HUDEP-2 (cell line): ENCODE measurements at regions not wholly inside any gene's neighbourhood (a gene's known extent, or its start where the extent isn't known, plus 50 kb on each side); places are given as distances from the start of the nearest gene placed in this dataset.
A peak's percentile ranks its signal among the peaks of the same experiment; 100 is the strongest.

Experiments used
- DNase-seq, 76 experiments: peaks; one replicate each; lab custom pipeline; 2025; ENCODE audit not compliant: unreplicated experiment in 76 of 76; lab: John Stamatoyannopoulos, UW

DNA sequence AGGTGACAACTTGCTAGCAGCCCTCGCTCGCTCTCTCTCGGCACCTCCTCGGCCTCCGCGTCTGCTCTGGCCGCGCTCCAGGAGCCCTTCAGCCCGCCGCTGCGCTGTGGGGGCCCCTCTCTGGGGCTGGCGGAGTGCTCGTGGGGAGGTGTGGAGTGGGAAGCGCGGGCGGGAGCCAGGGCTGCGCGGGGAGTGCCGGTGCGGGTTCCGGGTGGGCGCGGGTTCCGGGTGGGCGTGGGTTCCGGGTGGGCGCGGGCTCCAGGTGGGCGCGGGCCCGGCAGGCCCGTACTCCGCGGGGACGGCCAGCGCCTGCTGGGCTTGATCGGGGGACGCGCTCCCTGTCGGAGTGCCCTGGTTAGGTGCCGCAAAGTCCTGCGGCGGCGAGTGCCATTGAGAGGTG is 384.3 kb downstream of the GPM6A start:
- DNase-seq, result no peak

DNA sequence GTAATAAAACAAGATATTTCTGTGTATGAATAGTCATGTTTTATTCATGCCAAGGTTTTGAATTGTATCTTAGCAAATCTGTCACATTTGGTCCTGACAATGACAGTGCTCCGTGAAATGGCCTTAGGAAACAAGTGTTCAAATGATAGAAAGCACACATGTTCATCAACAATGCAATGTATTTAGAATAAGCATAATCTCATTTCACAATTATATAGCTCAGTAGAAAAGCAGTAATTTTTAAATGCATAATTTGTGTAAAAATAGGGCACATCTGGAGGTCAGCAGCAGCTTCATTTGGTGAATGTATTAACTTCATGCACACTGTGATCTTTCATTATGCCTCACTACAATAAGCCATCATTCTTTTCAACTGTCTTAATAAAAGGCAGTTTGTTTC is 380.4 kb downstream of the GPM6A start:
- no peak for DNase-seq

- DNase-seq, result peak in 13 of 76 experiments; percentile 0 to 19 (median 2)
These were observed 376.7 kb downstream of the GPM6A start for GRCh38 chr4:175435381-175435783.

DNA sequence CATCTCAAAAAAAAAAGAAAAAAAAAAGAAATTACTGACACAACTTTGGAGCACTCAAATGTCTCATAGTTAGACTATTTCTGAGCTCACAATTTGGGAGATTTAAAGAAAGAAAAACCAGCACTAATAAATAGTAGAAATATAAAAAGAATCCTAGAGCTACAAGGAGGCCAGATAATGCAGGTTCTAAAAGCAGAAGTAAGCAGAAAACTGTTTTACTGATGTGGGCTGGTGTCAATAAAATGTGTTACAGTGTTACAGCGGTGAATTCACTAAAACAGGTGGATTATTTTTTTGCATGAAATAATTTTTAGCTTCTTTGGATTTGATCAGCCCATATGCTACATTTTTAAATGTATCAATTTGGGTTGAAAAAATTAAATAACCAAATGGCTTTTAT is 375.9 kb downstream of the GPM6A start:
- DNase-seq, result no peak

GRCh38 chr4:175440786-175441185 is 371.3 kb downstream of the GPM6A start:
- DNase-seq, result no peak

- no peak for DNase-seq
These were observed 370.8 kb downstream of the GPM6A start for GRCh38 chr4:175441256-175441655.

DNA sequence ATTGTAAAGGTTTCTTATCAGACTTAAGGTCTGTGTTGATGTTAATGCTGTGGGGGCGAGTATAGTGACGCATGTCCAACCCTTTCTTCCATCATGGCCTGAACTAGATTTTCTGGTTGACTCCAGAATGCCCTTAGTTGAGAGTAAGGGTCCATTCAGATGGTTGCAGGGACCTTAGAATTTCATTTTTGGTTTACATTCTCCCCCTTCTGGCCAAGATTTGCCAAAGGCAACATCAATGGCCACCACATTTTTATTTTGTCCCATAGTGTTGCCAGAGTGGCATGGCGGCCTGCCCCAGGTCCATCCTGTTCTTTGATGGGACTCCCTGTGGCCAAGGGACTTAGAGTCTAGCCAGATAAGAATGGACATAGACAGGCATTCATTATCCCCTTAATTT is 368.5 kb downstream of the GPM6A start:
- DNase-seq, result no peak

GRCh38 chr4:175444512-175444911 is 367.6 kb downstream of the GPM6A start:
- DNase-seq, result no peak

DNA sequence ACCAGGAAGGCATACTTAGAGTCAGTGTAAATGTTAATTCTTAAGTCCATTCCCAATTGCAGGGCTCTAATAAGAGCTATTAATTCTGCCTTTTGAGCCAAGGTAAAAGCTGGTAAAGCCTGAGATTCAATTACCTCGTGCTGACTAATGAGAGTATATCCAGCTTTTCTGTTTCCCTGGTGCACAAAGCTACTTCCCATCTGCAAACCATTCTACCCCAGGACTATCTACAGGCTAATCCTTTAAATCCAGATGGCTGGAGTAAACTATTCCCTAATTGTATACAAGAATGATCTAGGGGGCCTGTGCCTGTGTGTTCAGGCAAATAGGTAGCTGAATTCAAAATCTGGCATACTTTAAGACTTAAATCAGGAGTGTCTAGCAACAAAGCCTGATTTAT is 365.0 kb downstream of the GPM6A start:
- DNase-seq, result no peak

DNA sequence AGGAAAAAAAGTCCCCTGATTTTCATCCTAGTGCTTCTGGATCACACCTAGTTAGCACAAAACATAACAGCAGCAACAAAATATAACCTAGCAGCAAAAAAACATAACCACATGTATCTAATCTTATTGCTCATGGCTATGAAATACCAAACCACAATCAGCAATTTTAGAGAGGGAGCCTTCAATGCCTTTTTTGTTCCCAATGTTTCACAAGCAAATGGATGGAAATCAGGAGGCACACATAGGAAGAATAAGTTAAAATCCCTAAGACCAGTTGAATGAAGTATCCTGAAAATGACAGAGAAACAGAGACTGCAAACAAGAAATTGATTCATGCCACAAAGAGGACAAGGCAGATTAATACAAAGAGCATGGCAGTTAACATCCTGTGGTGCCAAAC is 361.6 kb downstream of the GPM6A start:
- DNase-seq, result no peak

GRCh38 chr4:175451238-175451965 is 360.7 kb downstream of the GPM6A start:
- no peak for DNase-seq

GRCh38 chr4:175453456-175453855 is 358.6 kb downstream of the GPM6A start:
- DNase-seq, result no peak

DNA sequence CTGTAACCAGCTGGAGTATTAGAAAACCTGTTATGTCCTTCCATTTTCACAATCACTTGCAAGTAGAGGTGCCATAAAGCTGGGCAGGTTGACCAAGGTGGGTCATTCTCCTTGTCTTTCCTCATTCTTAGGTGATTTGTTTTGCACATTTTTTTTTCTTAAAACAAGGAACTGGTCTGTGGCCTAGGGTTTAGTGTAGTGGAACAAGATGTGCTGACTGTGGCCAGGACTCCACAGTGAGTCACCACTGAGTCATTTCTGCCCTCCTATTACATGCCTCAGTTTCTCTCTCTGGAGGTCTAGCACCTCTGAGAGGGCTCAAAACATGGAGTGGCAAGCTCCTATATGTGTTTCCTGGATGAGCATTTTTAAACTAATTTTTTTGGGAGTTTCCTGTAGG is 355.9 kb downstream of the GPM6A start:
- no peak for DNase-seq

GRCh38 chr4:175457956-175458355 is 354.1 kb downstream of the GPM6A start:
- no peak for DNase-seq

DNA sequence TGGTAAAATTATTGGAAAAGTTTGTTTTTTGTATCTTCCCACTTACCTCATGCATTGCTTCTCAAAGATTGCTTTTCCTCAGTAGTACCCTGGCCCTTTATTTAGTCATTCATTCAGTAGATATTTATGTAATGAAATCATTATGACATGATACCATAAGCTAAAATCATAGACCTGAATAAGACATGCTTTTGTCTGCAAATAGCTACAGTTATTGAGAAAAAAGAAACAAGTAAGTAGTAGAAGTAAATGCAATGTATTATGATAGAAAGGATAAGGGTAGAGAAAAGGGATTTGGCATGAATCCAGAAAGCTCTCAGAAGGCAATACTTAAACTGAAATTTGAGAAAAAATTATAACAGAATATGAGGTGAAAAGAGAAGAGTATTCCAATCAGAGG is 352.5 kb downstream of the GPM6A start:
- DNase-seq, result no peak

DNA sequence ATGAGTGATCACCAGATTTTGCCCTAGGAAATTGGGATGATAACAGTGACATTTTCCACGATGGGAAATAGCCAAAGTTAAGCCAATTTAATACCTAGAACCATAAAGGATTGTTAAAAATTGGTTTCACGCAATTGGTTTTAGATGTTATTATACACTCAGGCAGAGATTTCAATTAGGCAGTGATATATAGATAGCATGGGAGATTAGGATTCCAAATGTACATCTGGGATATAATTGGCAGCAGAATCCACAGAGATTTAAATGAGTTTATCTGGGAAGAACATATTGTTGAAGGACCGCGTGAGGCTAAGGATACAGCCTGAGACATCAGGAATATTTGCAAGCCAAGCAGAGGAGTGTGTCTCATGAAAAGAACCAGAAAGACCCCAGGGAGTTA is 351.6 kb downstream of the GPM6A start:
- no peak for DNase-seq

DNA sequence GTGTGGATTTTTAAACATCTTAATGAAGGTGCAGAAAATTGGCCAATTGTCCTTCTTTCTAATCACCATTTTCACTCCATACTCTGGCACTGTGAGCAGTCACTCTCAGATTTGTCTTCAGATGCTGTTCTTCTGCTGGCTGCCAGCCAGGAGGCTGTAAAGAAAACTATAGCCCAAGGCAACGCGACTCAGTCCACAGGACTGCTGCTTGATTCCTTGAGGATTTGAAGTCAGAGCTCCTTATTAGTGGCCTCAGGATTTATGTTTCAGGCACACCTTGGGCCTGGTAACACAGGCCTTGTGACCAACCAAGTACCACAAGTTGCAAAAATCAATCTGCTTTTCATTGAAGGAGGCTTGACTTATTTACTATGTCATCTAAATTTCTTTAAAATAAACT is 342.6 kb downstream of the GPM6A start:
- DNase-seq, result no peak

GRCh38 chr4:175470131-175470530 is 341.9 kb downstream of the GPM6A start:
- no peak for DNase-seq

- DNase-seq, result no peak
These were observed 331.7 kb downstream of the GPM6A start for GRCh38 chr4:175480404-175480803.

DNA sequence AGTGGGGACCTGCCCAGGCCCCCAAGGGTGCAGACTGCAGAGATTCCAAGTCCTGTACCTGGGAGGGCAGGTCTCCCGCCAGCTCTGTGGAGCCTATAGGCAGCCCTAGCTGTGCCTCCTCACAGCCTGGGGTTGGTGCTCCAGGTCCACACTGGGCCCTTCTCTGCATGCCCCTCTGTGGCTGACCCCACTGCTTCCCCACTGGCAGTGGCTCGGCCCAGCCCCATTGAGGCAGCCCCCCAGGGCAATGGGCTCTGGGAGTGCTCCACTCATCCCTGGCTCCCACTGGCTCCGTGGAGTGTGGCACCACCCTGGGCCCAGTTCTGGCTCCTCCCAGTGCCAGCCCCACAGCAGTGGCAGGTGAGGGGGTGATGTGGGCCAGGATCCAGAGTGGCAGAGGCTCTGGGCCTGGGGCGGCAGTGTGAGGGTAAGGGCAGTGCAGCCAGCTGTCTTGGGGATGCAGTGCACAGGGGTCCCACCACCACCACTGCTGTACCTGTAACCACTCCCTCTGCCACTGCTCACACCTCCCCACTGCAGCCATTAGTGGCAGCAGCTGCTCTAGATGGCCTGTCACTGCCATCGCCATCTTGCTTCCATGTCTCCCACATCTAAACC is 312.2 kb downstream of the GPM6A start:
- DNase-seq, result no peak

DNA sequence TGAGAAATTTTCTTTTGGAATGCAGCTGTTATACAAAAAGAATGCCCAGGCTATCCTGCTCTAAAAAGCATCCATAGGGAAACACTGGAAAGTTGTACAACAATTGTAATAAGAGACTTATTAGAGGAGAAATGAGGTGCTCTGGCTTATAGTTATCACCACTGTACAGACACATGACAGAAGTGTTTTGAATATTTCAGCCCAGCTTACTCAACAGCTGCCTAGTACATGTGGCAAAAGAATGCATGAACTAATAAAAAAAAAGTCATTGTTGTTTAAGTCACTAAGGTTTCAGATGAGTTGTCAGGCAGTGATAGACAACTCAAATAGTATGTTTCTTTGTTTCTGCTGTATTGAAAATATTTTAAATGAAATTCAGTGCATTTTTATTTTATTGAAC is 307.7 kb downstream of the GPM6A start:
- no peak for DNase-seq

GRCh38 chr4:175509320-175509719 is 302.7 kb downstream of the GPM6A start:
- peak in 9 of 76 experiments; percentile 0 to 27 (median 3) for DNase-seq

- no peak for DNase-seq
These were observed 300.2 kb downstream of the GPM6A start for GRCh38 chr4:175511861-175512260.
